Naive B cell (primary cell): ENCODE measurements at regions not wholly inside any gene's neighbourhood (a gene's known extent, or its start where the extent isn't known, plus 50 kb on each side); places are given as distances from the start of the nearest gene placed in this dataset.

ENCODE experiments used
- ATAC-seq, 2 donors: fragments of 150-1000 bp; cut with Tn5 transposase; 2 replicates each; pipeline ENCODE4 v1.10.0; 2021; ENCODE audit warnings: low read depth in 2 of 2, mild to moderate bottlenecking in 2 of 2, moderate library complexity in 2 of 2
- DNase-seq: peaks from one replicate; pipeline ENCODE4 v3.0.0; 2022
- H3K27ac Mint-ChIP-seq, 6 donors: one replicate each; pipeline ENCODE4 v1.8.0; 2020 to 2022; ENCODE audit warnings: mild to moderate bottlenecking in 6 of 6, mixed read lengths in 6 of 6, moderate library complexity in 5 of 6, inconsistent platforms in 2 of 6
- H3K27me3 Mint-ChIP-seq, 3 donors: one replicate each; pipeline ENCODE4 v1.8.0; 2021 to 2022; ENCODE audit warnings: mixed read lengths in 3 of 3, mild to moderate bottlenecking in 1 of 3
- H3K36me3 Mint-ChIP-seq, 2 donors: one replicate each; pipeline ENCODE4 v1.8.0; 2020 to 2022; ENCODE audit warnings: mixed read lengths in 2 of 2, inconsistent platforms in 1 of 2, mild to moderate bottlenecking in 1 of 2
- H3K4me1 Mint-ChIP-seq, 3 donors: one replicate each; pipeline ENCODE4 v1.8.0; 2020 to 2022; ENCODE audit warnings: mixed read lengths in 3 of 3, inconsistent platforms in 1 of 3, mild to moderate bottlenecking in 1 of 3, moderate library complexity in 1 of 3
- H3K4me3 Mint-ChIP-seq, 8 donors: one replicate each; pipeline ENCODE4 v1.8.0; 2020 to 2022; ENCODE audit warnings: mild to moderate bottlenecking in 8 of 8, mixed read lengths in 8 of 8, moderate library complexity in 8 of 8, inconsistent platforms in 2 of 8
- H3K9me3 Mint-ChIP-seq, 7 donors: one replicate each; pipeline ENCODE4 v1.8.0; 2020 to 2022; ENCODE audit warnings: mixed read lengths in 7 of 7, mild to moderate bottlenecking in 5 of 7, inconsistent platforms in 2 of 7, moderate library complexity in 1 of 7

DNA sequence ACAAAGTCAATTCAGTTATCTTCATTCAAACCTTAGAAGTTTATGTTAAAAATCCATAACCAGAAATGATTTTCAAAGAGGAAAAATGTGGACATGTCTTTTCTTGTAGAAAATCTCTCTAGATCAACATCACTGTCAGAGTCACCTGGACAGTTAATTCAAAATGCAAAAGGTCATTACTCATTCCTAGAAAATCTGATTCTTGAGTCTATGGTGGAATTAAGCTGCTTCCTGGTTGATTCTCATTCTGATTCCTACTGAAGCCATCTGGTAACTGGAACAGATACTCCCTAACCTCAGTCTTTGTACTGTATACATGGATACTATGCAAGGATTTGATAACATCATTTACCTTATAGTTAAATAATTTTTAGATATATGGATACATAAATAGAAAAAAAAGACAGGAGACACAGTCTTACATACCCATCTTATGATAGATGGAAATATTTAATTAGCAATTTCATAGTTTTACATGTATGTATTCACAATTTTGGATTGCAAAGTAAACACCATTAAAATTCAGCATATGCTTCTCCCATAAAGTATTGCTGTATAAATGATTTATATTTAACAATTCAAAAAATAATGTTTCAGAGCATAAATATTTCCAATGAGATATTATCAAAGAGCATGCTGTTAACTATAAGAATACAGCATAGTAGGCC lies 693.2 kb upstream of the CCDC54 start:
- no peaks in the 10 kb centered on the region for H3K4me1 Mint-ChIP-seq
- no peak for ATAC-seq
- DNase-seq, result no peak

GRCh38 chr3:106685745-106686144 lies 691.5 kb upstream of the CCDC54 start:
- Mint-ChIP-seq H3K36me3 (no peaks in the 10 kb centered on the region), H3K4me3 (no peak overlapping the region), H3K27ac (no peak overlapping the region), H3K27me3 (peaks cover 0 to 10% (median 0%) of the 10 kb centered on the region in 3 donors), H3K9me3 (no peaks in the 10 kb centered on the region), H3K4me1 (no peaks in the 10 kb centered on the region)
- ATAC-seq (no peak), DNase-seq (no peak)

More for the DNA sequence above, 693.2 kb upstream of the CCDC54 start:
- peaks cover 0 to 19% (median 0%) of the 10 kb centered on the region in 3 donors for H3K27me3 Mint-ChIP-seq
- H3K27ac Mint-ChIP-seq, result no peak overlapping the region
- H3K4me3 Mint-ChIP-seq, result no peak overlapping the region
- H3K9me3 Mint-ChIP-seq, result peaks cover 0 to 2% (median 0%) of the 10 kb centered on the region in 7 donors
- no peaks in the 10 kb centered on the region for H3K36me3 Mint-ChIP-seq

GRCh38 chr3:106687905-106688304 lies 689.3 kb upstream of the CCDC54 start:
- no peak for ATAC-seq
- H3K36me3 Mint-ChIP-seq, result no peaks in the 10 kb centered on the region
- no peak overlapping the region for H3K27ac Mint-ChIP-seq
- no peaks in the 10 kb centered on the region for H3K4me1 Mint-ChIP-seq
- DNase-seq, result no peak
- H3K4me3 Mint-ChIP-seq, result no peak overlapping the region
- peaks cover 0 to 5% (median 0%) of the 10 kb centered on the region in 3 donors for H3K27me3 Mint-ChIP-seq
- H3K9me3 Mint-ChIP-seq, result no peaks in the 10 kb centered on the region

GRCh38 chr3:106688464-106688863 lies 688.8 kb upstream of the CCDC54 start:
- ATAC-seq (no peak), DNase-seq (no peak)
- Mint-ChIP-seq H3K4me3 (no peak overlapping the region), H3K4me1 (no peaks in the 10 kb centered on the region), H3K27me3 (peaks cover 0 to 5% (median 0%) of the 10 kb centered on the region in 3 donors), H3K9me3 (no peaks in the 10 kb centered on the region), H3K27ac (no peak overlapping the region), H3K36me3 (no peaks in the 10 kb centered on the region)

DNA sequence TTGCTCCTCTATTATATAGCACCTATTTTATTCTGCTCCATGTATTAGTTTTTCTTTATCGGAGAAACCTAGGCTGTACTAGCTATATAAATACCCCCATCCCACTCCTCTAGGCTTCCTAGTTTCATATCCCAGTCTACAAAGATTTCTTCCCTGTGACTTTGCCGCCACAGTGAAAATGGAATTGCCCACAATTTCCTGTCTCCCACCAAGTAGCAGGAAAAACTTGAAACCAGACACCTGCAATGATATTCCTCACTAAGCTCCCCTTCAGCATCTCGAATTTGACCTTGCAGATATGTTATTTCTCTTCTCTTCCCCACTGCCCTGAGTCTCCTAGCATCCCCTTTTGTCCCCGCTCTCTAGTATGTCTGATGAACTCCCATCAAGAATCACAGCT lies 685.8 kb upstream of the CCDC54 start:
- Mint-ChIP-seq H3K36me3 (no peaks in the 10 kb centered on the region), H3K9me3 (no peaks in the 10 kb centered on the region), H3K4me1 (no peaks in the 10 kb centered on the region), H3K4me3 (no peak overlapping the region), H3K27me3 (peaks cover 0 to 5% (median 0%) of the 10 kb centered on the region in 3 donors), H3K27ac (no peak overlapping the region)
- no peak for ATAC-seq
- no peak for DNase-seq

DNA sequence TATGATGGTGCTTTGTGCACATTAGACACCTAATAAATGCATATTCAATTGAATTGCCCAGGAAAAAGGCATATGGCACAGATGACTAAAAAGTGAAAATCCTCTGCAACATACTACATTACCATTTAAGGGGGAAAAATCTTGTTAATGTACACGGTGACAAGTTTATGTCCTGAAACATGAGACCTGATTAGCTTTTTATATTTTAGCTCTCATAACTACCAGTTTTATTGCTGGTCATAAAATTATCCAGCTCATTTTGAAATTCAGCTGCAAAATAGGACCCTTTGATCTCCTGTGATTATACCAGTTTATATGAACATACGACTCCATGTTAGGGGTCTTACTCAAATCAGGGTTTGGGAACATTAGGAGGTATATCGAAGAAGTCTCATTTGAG lies 684.6 kb upstream of the CCDC54 start:
- H3K4me1 Mint-ChIP-seq, result no peaks in the 10 kb centered on the region
- ATAC-seq, result no peak
- peaks cover 0 to 5% (median 0%) of the 10 kb centered on the region in 3 donors for H3K27me3 Mint-ChIP-seq
- H3K4me3 Mint-ChIP-seq, result no peak overlapping the region
- no peak overlapping the region for H3K27ac Mint-ChIP-seq
- H3K9me3 Mint-ChIP-seq, result no peaks in the 10 kb centered on the region
- no peaks in the 10 kb centered on the region for H3K36me3 Mint-ChIP-seq
- DNase-seq, result no peak

DNA sequence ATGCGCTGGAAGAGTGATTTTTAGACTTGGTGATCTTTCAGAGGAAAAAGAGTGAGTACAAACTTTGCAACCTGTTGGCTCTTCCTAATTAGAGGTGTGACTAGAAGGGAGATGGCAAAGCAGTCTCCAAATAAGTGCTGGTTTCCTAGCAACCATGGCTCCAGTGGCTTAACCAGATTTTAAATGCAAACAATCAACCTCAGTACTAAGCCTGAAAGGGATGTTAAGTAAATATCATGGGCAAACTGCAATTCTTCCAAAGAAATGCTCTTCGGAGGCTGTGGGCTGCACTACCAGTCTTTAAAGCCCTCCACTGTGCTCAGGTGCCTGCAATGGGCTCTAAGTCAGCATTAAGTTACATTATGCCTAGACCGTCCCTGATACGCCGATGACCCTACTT lies 678.1 kb upstream of the CCDC54 start:
- H3K27me3 Mint-ChIP-seq, result no peaks in the 10 kb centered on the region
- H3K4me3 Mint-ChIP-seq, result no peak overlapping the region
- ATAC-seq (no peak), DNase-seq (no peak)
- no peaks in the 10 kb centered on the region for H3K36me3 Mint-ChIP-seq
- peaks cover 0 to 2% (median 0%) of the 10 kb centered on the region in 7 donors for H3K9me3 Mint-ChIP-seq
- no peak overlapping the region for H3K27ac Mint-ChIP-seq
- H3K4me1 Mint-ChIP-seq, result no peaks in the 10 kb centered on the region

GRCh38 chr3:106700981-106701380 lies 676.3 kb upstream of the CCDC54 start:
- H3K4me3 Mint-ChIP-seq, result no peak overlapping the region
- ATAC-seq, result no peak

GRCh38 chr3:106703524-106703923 lies 673.7 kb upstream of the CCDC54 start:
- Mint-ChIP-seq H3K27me3 (no peaks in the 10 kb centered on the region), H3K36me3 (no peaks in the 10 kb centered on the region), H3K4me3 (no peak overlapping the region), H3K27ac (no peak overlapping the region), H3K4me1 (no peaks in the 10 kb centered on the region), H3K9me3 (peaks cover 0 to 2% (median 0%) of the 10 kb centered on the region in 7 donors)
- DNase-seq, result no peak
- no peak for ATAC-seq

More at GRCh38 chr3:106700981-106701380, 676.3 kb upstream of the CCDC54 start:
- DNase-seq, result no peak
- Mint-ChIP-seq H3K9me3 (peaks cover 0 to 2% (median 0%) of the 10 kb centered on the region in 7 donors), H3K4me1 (no peaks in the 10 kb centered on the region), H3K27me3 (no peaks in the 10 kb centered on the region), H3K36me3 (no peaks in the 10 kb centered on the region), H3K27ac (no peak overlapping the region)

DNA sequence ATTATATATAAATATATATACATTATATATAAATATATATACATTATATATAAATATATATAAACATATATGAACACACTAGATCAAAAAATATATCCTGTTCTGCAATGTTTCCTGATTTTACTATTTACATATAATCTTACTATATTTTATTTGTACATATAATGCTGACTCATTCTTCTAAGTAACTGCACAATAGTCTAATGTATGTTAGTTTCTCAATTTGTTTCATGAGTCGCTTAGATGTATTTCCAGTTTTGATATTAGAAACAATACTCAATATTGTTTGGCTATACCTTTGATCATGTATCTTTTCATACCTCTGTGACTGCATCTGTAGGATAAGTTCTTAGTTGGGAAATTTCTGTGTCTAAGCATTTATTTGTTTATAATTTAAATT lies 669.9 kb upstream of the CCDC54 start:
- no peaks in the 10 kb centered on the region for H3K4me1 Mint-ChIP-seq
- ATAC-seq, result no peak
- no peaks in the 10 kb centered on the region for H3K9me3 Mint-ChIP-seq
- no peak overlapping the region for H3K4me3 Mint-ChIP-seq
- H3K27ac Mint-ChIP-seq, result no peak overlapping the region
- H3K36me3 Mint-ChIP-seq, result no peaks in the 10 kb centered on the region
- no peak for DNase-seq
- H3K27me3 Mint-ChIP-seq, result no peaks in the 10 kb centered on the region

DNA sequence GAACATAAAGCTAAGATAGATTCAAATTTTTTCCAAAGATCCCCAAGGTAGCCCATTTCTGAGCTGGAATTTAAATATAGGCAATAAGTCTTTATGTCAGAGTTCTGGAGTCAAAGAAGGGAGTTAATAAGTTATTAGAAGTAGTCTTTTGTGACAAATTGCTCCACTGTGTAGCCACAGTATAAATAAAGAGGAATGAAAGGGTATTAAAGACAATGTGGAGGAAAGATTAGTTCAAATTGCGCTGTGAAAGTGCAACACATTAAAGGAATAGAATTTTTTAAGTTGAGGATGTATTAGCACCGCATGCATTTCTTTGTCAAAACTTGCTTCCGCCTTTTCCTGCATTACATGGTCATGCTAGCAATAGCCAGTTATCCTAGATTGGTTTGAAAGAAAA lies 666.6 kb upstream of the CCDC54 start:
- ATAC-seq (no peak), DNase-seq (no peak)
- no peaks in the 10 kb centered on the region for H3K27me3 Mint-ChIP-seq
- H3K36me3 Mint-ChIP-seq, result no peaks in the 10 kb centered on the region
- peaks cover 0 to 3% (median 0%) of the 10 kb centered on the region in 7 donors for H3K9me3 Mint-ChIP-seq
- no peaks in the 10 kb centered on the region for H3K4me1 Mint-ChIP-seq
- H3K4me3 Mint-ChIP-seq, result no peak overlapping the region
- no peak overlapping the region for H3K27ac Mint-ChIP-seq

- Mint-ChIP-seq H3K4me1 (no peaks in the 10 kb centered on the region), H3K36me3 (no peaks in the 10 kb centered on the region), H3K4me3 (no peak overlapping the region), H3K27ac (no peak overlapping the region), H3K27me3 (no peaks in the 10 kb centered on the region), H3K9me3 (peaks cover 0 to 3% (median 0%) of the 10 kb centered on the region in 7 donors)
- DNase-seq (no peak), ATAC-seq (no peak)
Observed at GRCh38 chr3:106711650-106712049, 665.6 kb upstream of the CCDC54 start.

- ATAC-seq, result no peak
- no peak overlapping the region for H3K4me3 Mint-ChIP-seq
- no peaks in the 10 kb centered on the region for H3K36me3 Mint-ChIP-seq
- no peaks in the 10 kb centered on the region for H3K27me3 Mint-ChIP-seq
- no peak overlapping the region for H3K27ac Mint-ChIP-seq
- DNase-seq, result no peak
- H3K9me3 Mint-ChIP-seq, result peaks cover 0 to 3% (median 0%) of the 10 kb centered on the region in 7 donors
- H3K4me1 Mint-ChIP-seq, result no peaks in the 10 kb centered on the region
Observed at GRCh38 chr3:106714400-106714799, 662.8 kb upstream of the CCDC54 start.

DNA sequence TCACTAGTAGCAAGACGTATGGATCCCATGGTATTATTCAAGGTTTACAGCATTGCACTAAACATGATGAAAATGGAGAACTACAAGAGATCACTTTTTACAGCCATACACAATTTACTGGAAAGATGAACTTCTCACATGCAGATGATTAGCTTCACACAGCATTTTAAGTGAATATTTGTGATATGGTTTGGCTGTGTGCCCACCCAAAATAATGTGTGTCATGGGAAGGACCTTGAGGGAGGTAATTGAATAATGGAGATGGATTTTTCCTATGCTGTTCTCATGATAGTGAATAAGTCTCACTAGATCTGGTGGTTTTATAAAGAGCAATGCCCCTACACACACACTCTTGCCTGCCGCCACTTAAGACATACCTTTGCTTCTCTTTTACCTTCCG lies 662.0 kb upstream of the CCDC54 start:
- Mint-ChIP-seq H3K4me1 (no peaks in the 10 kb centered on the region), H3K36me3 (no peaks in the 10 kb centered on the region), H3K27me3 (no peaks in the 10 kb centered on the region), H3K9me3 (peaks cover 0 to 3% (median 0%) of the 10 kb centered on the region in 7 donors), H3K4me3 (no peak overlapping the region), H3K27ac (no peak overlapping the region)
- ATAC-seq (no peak), DNase-seq (no peak)
